GM19438 (cell line): ENCODE measurements at regions not wholly inside any gene's neighbourhood (a gene's known extent, or its start where the extent isn't known, plus 50 kb on each side); places are given as distances from the start of the nearest gene placed in this dataset.

Experiments used
- ATAC-seq: cut with Tn5 transposase; IDR thresholded peaks from one replicate; pipeline ENCODE4 v1.9.1; 2021; ENCODE audit warnings: low read depth; ENCODE audit not compliant: unreplicated experiment

GRCh38 chr3:72008226-72008996 lies 223.5 kb upstream of the PROK2 start:
- no peak for ATAC-seq

- no peak for ATAC-seq
These were observed 221.9 kb upstream of the PROK2 start for GRCh38 chr3:72006631-72007556.

GRCh38 chr3:72004749-72005292 lies 219.9 kb upstream of the PROK2 start:
- ATAC-seq = no peak

GRCh38 chr3:72003936-72004335 lies 219.0 kb upstream of the PROK2 start:
- no peak for ATAC-seq

GRCh38 chr3:72001758-72002157 lies 216.8 kb upstream of the PROK2 start:
- ATAC-seq = no peak

GRCh38 chr3:71998995-71999673 lies 214.2 kb upstream of the PROK2 start:
- ATAC-seq = no peak

GRCh38 chr3:71997066-71997653 lies 212.2 kb upstream of the PROK2 start:
- ATAC-seq = no peak

GRCh38 chr3:71994906-71995305 lies 210.0 kb upstream of the PROK2 start:
- no peak for ATAC-seq

GRCh38 chr3:71994203-71994602 lies 209.3 kb upstream of the PROK2 start:
- ATAC-seq = no peak

GRCh38 chr3:71991681-71992080 lies 206.7 kb upstream of the PROK2 start:
- ATAC-seq = no peak

GRCh38 chr3:71991046-71991445 lies 206.1 kb upstream of the PROK2 start:
- ATAC-seq = no peak

- no peak for ATAC-seq
These were observed 205.6 kb upstream of the PROK2 start for GRCh38 chr3:71990545-71990944.

GRCh38 chr3:71989165-71989564 lies 204.2 kb upstream of the PROK2 start:
- no peak for ATAC-seq

- no peak for ATAC-seq
These were observed 202.9 kb upstream of the PROK2 start for GRCh38 chr3:71987828-71988227.

GRCh38 chr3:71987089-71987735 lies 202.3 kb upstream of the PROK2 start:
- no peak for ATAC-seq

GRCh38 chr3:71986606-71987005 lies 201.7 kb upstream of the PROK2 start:
- no peak for ATAC-seq

- ATAC-seq = peak; percentile 91
These were observed 200.1 kb upstream of the PROK2 start for GRCh38 chr3:71984843-71985613.

- no peak for ATAC-seq
These were observed 198.7 kb upstream of the PROK2 start for GRCh38 chr3:71983694-71984093.
